CD4-positive, CD25-positive, alpha-beta regulatory T cell (primary cell): ENCODE measurements at regions not wholly inside any gene's neighbourhood (a gene's known extent, or its start where the extent isn't known, plus 50 kb on each side); places are given as distances from the start of the nearest gene placed in this dataset.

Experiments used
- ATAC-seq, 2 donors: fragments of 150-1000 bp; cut with Tn5 transposase; one replicate each; pipeline ENCODE4 v1.10.0; 2021; ENCODE audit warnings: low read depth in 2 of 2, moderate number of reproducible peaks in 2 of 2, moderate library complexity in 1 of 2
- DNase-seq, 3 donors: peaks; one replicate each; pipeline versions ENCODE4 v3.0.0 to v3.0.0-alpha.2; 2012 to 2022; ENCODE audit warnings: mixed read lengths in 1 of 3
- H3K27ac ChIP-seq: one replicate; pipeline ENCODE4 v1.7.0; 2013; ENCODE audit warnings: mild to moderate bottlenecking, low read length; ENCODE audit not compliant: insufficient read depth, poor library complexity, severe bottlenecking
- H3K27me3 ChIP-seq: one replicate; pipeline ENCODE4 v1.7.0; 2013; ENCODE audit warnings: low read length; ENCODE audit not compliant: control insufficient read depth, insufficient read depth
- H3K36me3 ChIP-seq: one replicate; pipeline ENCODE4 v1.7.0; 2013; ENCODE audit warnings: mild to moderate bottlenecking, low read length, moderate library complexity; ENCODE audit not compliant: control insufficient read depth, insufficient read depth
- H3K4me1 ChIP-seq: 2 replicates; pipeline ENCODE4 v1.7.0; 2013; ENCODE audit warnings: mild to moderate bottlenecking, low read length; ENCODE audit not compliant: insufficient read depth, control insufficient read depth, poor library complexity, severe bottlenecking
- H3K4me3 ChIP-seq: one replicate; pipeline ENCODE4 v1.7.0; 2013; ENCODE audit warnings: low read depth, mild to moderate bottlenecking, low read length, moderate library complexity
- H3K9me3 ChIP-seq, 2 experiments: 1 replicate in 1 of 2; 2 replicates in 1 of 2; pipeline ENCODE4 v1.7.0; 2013; ENCODE audit warnings: low read length in 2 of 2, mild to moderate bottlenecking in 1 of 2, moderate library complexity in 1 of 2; ENCODE audit not compliant: control insufficient read depth in 2 of 2
- H3K27ac Mint-ChIP-seq, 3 donors: one replicate each; pipeline ENCODE4 v1.8.0; 2020 to 2022; ENCODE audit warnings: mild to moderate bottlenecking in 3 of 3, mixed read lengths in 3 of 3, moderate library complexity in 2 of 3
- H3K27me3 Mint-ChIP-seq: one replicate; pipeline ENCODE4 v1.8.0; 2022; ENCODE audit warnings: mild to moderate bottlenecking, mixed read lengths
- H3K36me3 Mint-ChIP-seq: one replicate; pipeline ENCODE4 v1.8.0; 2020; ENCODE audit warnings: mixed read lengths
- H3K4me1 Mint-ChIP-seq, 4 donors: one replicate each; pipeline ENCODE4 v1.8.0; 2020 to 2022; ENCODE audit warnings: mixed read lengths in 4 of 4, mild to moderate bottlenecking in 1 of 4
- H3K4me3 Mint-ChIP-seq, 4 donors: one replicate each; pipeline ENCODE4 v1.8.0; 2020 to 2022; ENCODE audit warnings: mild to moderate bottlenecking in 4 of 4, mixed read lengths in 4 of 4, moderate library complexity in 3 of 4
- H3K9me3 Mint-ChIP-seq, 7 donors: one replicate each; pipeline ENCODE4 v1.8.0; 2020 to 2022; ENCODE audit warnings: mixed read lengths in 7 of 7, mild to moderate bottlenecking in 3 of 7, moderate library complexity in 2 of 7

- no peak overlapping the region for H3K27ac Mint-ChIP-seq
- no peak for DNase-seq
- no peak overlapping the region for H3K27ac ChIP-seq
- peaks cover 5% of the 10 kb centered on the region for H3K27me3 Mint-ChIP-seq
- peaks cover 5 to 6% of the 10 kb centered on the region in 2 experiments for H3K9me3 ChIP-seq
- no peak overlapping the region for H3K4me3 Mint-ChIP-seq
- no peak overlapping the region for H3K4me3 ChIP-seq
- no peaks in the 10 kb centered on the region for H3K36me3 Mint-ChIP-seq
- no peak for ATAC-seq
- H3K4me1 Mint-ChIP-seq = no peaks in the 10 kb centered on the region
- no peaks in the 10 kb centered on the region for H3K27me3 ChIP-seq
- peaks cover 0 to 25% (median 9%) of the 10 kb centered on the region in 7 donors for H3K9me3 Mint-ChIP-seq
- no peaks in the 10 kb centered on the region for H3K36me3 ChIP-seq
- H3K4me1 ChIP-seq = no peaks in the 10 kb centered on the region
These were observed 205.2 kb upstream of the TMEM260 start for GRCh38 chr14:56374421-56374820.

GRCh38 chr14:56378046-56378445, 201.6 kb upstream of the TMEM260 start:
- no peaks in the 10 kb centered on the region for H3K36me3 Mint-ChIP-seq
- H3K9me3 ChIP-seq = no peaks in the 10 kb centered on the region
- H3K4me3 ChIP-seq = no peak overlapping the region
- no peaks in the 10 kb centered on the region for H3K4me1 Mint-ChIP-seq
- no peak for ATAC-seq
- H3K27ac ChIP-seq = no peak overlapping the region
- no peak overlapping the region for H3K27ac Mint-ChIP-seq
- no peaks in the 10 kb centered on the region for H3K36me3 ChIP-seq
- peaks cover 0 to 5% (median 3%) of the 10 kb centered on the region in 7 donors for H3K9me3 Mint-ChIP-seq
- H3K4me3 Mint-ChIP-seq = no peak overlapping the region
- no peaks in the 10 kb centered on the region for H3K4me1 ChIP-seq
- DNase-seq = no peak
- peaks cover 2% of the 10 kb centered on the region for H3K27me3 ChIP-seq
- H3K27me3 Mint-ChIP-seq = no peaks in the 10 kb centered on the region

GRCh38 chr14:56378475-56378877, 201.1 kb upstream of the TMEM260 start:
- H3K36me3 Mint-ChIP-seq = no peaks in the 10 kb centered on the region
- H3K4me1 Mint-ChIP-seq = no peaks in the 10 kb centered on the region
- H3K9me3 Mint-ChIP-seq = peaks cover 0 to 5% (median 3%) of the 10 kb centered on the region in 7 donors
- no peaks in the 10 kb centered on the region for H3K9me3 ChIP-seq
- H3K27ac Mint-ChIP-seq = no peak overlapping the region
- H3K27me3 Mint-ChIP-seq = no peaks in the 10 kb centered on the region
- H3K4me3 ChIP-seq = no peak overlapping the region
- DNase-seq = no peak
- peaks cover 2% of the 10 kb centered on the region for H3K27me3 ChIP-seq
- H3K27ac ChIP-seq = no peak overlapping the region
- no peak overlapping the region for H3K4me3 Mint-ChIP-seq
- no peaks in the 10 kb centered on the region for H3K36me3 ChIP-seq
- ATAC-seq = no peak
- H3K4me1 ChIP-seq = no peaks in the 10 kb centered on the region

- no peak for DNase-seq
- no peaks in the 10 kb centered on the region for H3K4me1 Mint-ChIP-seq
- Histone ChIP-seq H3K27ac (no peak overlapping the region), H3K36me3 (no peaks in the 10 kb centered on the region), H3K4me1 (no peaks in the 10 kb centered on the region), H3K9me3 (no peaks in the 10 kb centered on the region), H3K27me3 (peaks cover 2% of the 10 kb centered on the region), H3K4me3 (no peak overlapping the region)
- H3K36me3 Mint-ChIP-seq = no peaks in the 10 kb centered on the region
- H3K27ac Mint-ChIP-seq = no peak overlapping the region
- peaks cover 4% of the 10 kb centered on the region for H3K27me3 Mint-ChIP-seq
- peaks cover 0 to 13% (median 3%) of the 10 kb centered on the region in 7 donors for H3K9me3 Mint-ChIP-seq
- H3K4me3 Mint-ChIP-seq = no peak overlapping the region
- ATAC-seq = no peak
These were observed 199.6 kb upstream of the TMEM260 start for GRCh38 chr14:56379956-56380355.

GRCh38 chr14:56386024-56386423, 193.6 kb upstream of the TMEM260 start:
- Mint-ChIP-seq H3K4me1 (no peaks in the 10 kb centered on the region), H3K27me3 (peaks cover 8% of the 10 kb centered on the region)

GRCh38 chr14:56390859-56391258, 188.7 kb upstream of the TMEM260 start:
- Mint-ChIP-seq H3K27me3 (peaks cover 4% of the 10 kb centered on the region), H3K9me3 (peaks cover 0 to 13% (median 7%) of the 10 kb centered on the region in 7 donors), H3K36me3 (peaks cover 2% of the 10 kb centered on the region), H3K4me1 (no peaks in the 10 kb centered on the region), H3K27ac (no peak overlapping the region), H3K4me3 (no peak overlapping the region)
- no peaks in the 10 kb centered on the region for H3K36me3 ChIP-seq
- ATAC-seq (no peak), DNase-seq (no peak)
- H3K4me3 ChIP-seq = no peak overlapping the region
- H3K9me3 ChIP-seq = peaks cover 0 to under 1% of the 10 kb centered on the region in 2 experiments
- no peaks in the 10 kb centered on the region for H3K27me3 ChIP-seq
- no peak overlapping the region for H3K27ac ChIP-seq
- no peaks in the 10 kb centered on the region for H3K4me1 ChIP-seq

More at GRCh38 chr14:56386024-56386423, 193.6 kb upstream of the TMEM260 start:
- H3K9me3 Mint-ChIP-seq = peaks cover 0 to 33% (median 9%) of the 10 kb centered on the region in 7 donors
- H3K9me3 ChIP-seq = peaks cover 0 to 2% of the 10 kb centered on the region in 2 experiments
- H3K4me3 Mint-ChIP-seq = no peak overlapping the region
- no peaks in the 10 kb centered on the region for H3K4me1 ChIP-seq
- H3K27ac ChIP-seq = no peak overlapping the region
- no peak for ATAC-seq
- H3K27me3 ChIP-seq = peaks cover 2% of the 10 kb centered on the region
- H3K4me3 ChIP-seq = no peak overlapping the region
- H3K27ac Mint-ChIP-seq = no peak overlapping the region
- no peak for DNase-seq
- H3K36me3 Mint-ChIP-seq = peaks cover 2% of the 10 kb centered on the region
- no peaks in the 10 kb centered on the region for H3K36me3 ChIP-seq

- Histone ChIP-seq H3K9me3 (no peaks in the 10 kb centered on the region), H3K4me1 (no peaks in the 10 kb centered on the region), H3K4me3 (no peak overlapping the region), H3K27ac (no peak overlapping the region), H3K27me3 (no peaks in the 10 kb centered on the region), H3K36me3 (no peaks in the 10 kb centered on the region)
- Mint-ChIP-seq H3K9me3 (peaks cover 0 to 1% (median 0%) of the 10 kb centered on the region in 7 donors), H3K27me3 (no peaks in the 10 kb centered on the region), H3K27ac (no peak overlapping the region), H3K4me1 (no peaks in the 10 kb centered on the region), H3K4me3 (no peak overlapping the region), H3K36me3 (no peaks in the 10 kb centered on the region)
- no peak for DNase-seq
- ATAC-seq = no peak
These were observed 184.6 kb upstream of the TMEM260 start for GRCh38 chr14:56394826-56395530.
